Stimulated activated CD4-positive, alpha-beta T cell treated with anti-CD3 and anti-CD28 coated beads, Interleukin-12 subunit alpha, Interleukin-12 subunit beta, amount 100 ng/mL, for 4 hours (primary cell): ENCODE measurements at regions not wholly inside any gene's neighbourhood (a gene's known extent, or its start where the extent isn't known, plus 50 kb on each side); places are given as distances from the start of the nearest gene placed in this dataset.

Experiments
- DNase-seq: peaks from one replicate; pipeline ENCODE4 v3.0.0-alpha.2; 2020

DNA sequence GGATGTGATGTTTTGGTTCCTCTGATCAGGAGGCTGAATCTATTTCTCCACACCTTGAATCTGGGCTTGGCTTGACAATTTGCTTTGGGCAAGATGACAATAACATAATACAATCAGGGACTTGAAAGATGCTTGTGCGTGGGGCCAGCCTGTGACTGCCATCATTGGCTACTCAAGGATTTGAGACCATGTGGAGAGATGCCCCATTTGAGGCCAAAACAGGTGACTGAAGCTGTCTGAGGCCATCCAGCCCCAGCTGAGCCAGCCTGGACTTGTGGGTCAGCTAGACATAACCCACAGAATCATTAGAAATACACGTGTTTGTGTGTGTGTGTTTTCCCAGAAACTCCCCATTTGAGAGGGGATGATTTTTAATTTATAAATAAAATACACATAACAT lies 421.5 kb downstream of the PTPRU start:
- no peak for DNase-seq

DNA sequence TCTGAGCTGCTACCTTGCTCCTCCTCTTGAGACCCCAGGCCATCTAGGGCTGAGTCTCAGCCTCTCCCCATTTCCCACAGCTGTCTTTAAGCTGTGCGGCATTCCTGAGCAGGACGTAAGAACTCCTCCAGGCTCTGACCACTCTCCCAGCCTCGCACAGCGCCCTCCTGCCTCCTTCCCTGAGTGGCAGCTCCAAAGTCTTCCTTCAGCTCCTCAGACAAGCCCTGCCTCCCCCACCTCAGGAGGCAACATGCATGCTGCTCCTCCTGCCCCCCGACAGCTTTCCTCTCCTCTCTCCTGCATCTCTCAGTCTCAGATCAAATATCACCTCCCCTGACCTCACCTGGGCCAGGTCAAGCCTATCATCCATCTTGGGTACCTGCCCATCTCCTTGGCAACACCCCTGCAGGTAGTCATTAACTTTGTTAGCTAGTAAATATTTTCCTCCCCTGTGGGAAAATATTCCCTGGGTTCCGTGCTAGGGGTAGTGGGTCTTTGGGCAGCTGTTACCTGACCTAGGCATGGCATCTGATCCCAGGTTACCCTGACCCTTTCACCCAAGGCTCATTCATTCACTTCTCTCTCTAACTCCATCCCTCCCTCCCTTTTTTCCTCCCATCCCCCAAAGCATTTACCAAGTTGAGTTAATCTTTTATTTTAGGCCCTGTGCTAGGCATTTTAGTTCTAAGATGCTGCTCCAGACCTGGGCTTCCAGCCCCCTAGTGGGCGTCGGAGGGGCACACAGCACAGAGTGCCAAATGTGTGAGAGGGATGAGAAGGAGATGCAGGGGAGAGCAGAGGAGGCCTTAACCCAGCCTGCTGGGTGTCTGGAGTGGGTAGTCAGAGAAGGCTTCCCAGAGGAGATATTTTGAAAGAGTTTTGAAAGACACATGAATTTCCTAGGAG lies 419.9 kb downstream of the PTPRU start:
- DNase-seq: no peak

DNA sequence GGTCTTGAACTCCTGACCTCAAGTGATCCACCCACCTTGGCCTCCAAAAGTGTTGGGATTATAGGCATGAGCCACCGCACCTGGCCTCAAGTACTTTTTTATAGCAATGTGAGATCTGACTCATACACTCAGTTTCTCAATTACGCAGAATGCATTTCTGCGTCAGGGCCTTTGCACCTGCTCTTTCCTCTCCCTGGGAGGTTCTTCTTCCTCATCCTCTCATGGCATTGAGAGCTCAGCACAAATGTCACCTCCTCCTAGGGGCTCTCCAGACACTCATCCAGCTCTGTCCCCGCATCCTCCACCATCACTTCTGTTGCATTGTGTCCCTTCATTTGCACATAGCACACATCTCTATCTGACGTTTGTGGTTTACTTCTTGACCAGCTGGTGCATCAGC lies 418.8 kb downstream of the PTPRU start:
- DNase-seq: no peak

DNA sequence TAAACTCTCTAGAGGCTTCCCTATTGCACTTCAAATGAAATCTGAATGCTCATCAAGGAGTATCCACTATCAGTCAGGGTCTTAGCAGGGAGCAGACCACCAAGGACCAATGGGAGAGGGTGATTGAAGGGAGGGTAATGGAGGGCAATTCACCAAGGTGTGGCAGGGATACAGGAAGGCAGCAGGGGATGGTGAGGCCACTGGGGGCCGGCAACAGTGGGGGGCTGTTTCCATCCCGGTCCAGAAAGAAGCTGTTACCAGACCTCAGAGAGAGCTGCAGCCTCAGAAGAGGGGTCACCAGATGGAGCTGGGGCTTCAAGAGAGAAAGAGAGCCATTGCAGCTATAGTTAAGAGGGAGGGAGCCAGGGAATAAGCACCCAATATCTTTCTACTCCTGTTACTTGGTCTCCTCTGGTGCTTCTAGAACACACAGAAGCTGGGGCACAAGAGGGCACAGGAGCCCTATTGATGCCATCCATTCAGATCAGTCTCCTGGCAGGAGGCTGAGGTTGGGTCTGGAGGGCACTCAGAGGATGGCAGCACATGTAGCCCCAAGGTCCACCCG lies 417.6 kb downstream of the PTPRU start:
- DNase-seq: no peak

- DNase-seq: no peak
Observed at GRCh38 chr1:29653034-29653810, 416.9 kb downstream of the PTPRU start.

GRCh38 chr1:29651684-29652665 lies 415.7 kb downstream of the PTPRU start:
- no peak for DNase-seq

GRCh38 chr1:29651246-29651645 lies 414.9 kb downstream of the PTPRU start:
- DNase-seq: no peak

GRCh38 chr1:29650476-29650875 lies 414.2 kb downstream of the PTPRU start:
- no peak for DNase-seq

DNA sequence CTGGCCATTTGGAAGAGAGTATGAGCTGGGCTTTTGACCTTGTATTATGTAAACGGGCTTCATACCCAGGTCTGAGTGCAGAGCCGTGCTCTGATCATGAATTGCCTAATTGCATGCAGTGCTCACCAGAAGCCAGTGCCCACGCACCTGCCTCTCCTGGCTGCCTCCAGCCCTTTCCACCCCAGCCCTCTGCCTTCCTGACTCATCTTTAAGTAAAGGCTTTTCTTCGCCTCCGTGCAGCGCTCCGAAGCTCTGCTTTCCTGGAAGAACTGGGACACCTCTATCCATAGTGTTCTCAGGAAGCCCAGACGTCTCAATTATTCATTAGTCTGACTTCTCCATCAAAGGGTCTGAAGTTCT lies 413.7 kb downstream of the PTPRU start:
- no peak for DNase-seq

DNA sequence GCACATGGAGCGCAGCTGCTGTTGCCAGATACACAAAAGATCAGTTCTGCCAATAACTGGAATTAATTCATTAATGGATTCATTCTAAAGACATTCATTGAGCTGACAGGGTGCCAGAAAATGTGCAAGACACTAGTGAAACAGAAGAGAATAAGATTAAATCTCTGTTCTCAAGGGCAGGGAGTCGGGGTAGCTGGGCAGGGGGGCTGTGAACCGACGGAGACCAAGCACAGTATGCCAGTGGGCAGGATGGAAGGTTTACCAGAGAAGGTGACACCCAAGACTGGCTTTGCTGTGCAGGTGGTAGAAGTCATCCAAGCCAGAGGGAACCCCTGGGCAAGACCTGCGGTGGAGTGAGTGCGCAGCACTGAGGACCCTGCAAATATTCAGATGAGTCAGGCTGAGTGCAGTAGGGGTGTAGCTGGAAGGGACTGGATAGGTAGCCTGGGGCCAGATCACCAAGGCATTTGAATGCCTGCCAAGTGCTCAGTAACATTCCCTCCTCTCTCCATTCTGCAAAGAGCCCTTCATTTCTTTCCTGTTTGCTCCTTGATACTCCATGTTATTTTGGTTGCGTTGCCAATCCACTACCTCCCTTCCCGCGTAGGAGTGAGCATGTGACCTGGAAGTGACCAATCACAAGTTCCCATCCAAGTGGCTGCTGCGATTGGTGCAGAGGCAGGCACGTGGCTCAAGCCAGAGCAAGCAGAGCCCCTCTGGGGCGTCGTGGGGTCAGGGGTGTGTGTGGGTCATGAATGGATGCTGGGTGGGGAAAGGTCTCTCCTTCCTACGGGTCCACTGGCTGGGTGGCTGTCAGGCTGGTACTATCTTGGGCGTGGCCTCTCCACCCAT lies 413.1 kb downstream of the PTPRU start:
- DNase-seq: no peak

DNA sequence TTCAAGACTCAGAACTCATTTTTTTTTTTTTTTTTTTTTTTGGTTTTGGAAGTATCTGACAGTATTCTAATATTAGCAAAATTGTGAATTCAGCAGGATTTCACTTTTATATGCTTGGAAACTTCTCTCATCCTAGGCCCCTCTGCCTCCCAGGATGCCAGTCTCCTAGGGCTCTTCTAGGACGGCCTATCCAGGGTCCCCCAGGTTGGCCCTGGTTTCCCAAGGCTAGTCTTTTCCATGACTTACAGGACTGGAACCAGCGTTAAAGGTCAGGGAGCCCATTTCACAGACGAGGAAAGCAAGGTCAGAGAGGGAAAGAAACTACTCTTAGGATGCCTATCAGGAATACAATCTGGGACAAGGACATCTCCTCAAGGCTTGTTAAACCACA lies 412.5 kb downstream of the PTPRU start:
- no peak for DNase-seq

- no peak for DNase-seq
Observed at GRCh38 chr1:29648026-29648425, 411.7 kb downstream of the PTPRU start.

DNA sequence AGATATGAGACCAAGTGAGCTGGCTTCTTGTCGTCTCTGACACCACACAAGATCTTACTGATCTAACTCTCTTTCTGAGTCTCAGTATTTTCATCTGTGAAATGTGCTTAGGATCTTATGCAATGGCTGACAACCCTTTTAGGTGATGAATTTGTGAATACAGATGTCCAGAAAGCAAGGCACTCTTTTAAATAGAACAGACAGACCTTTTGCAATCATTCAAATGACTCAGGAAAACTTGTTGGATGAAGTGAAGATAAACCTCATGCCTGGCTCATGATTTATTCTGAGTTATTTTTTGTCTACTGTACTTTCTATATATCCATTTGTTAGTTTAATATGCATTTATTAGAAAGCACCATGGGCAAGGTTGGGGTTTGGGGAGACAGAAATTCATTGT lies 411.3 kb downstream of the PTPRU start:
- no peak for DNase-seq

- no peak for DNase-seq
Observed at GRCh38 chr1:29646161-29646775, 409.9 kb downstream of the PTPRU start.

GRCh38 chr1:29645586-29645985 lies 409.3 kb downstream of the PTPRU start:
- DNase-seq: no peak

- no peak for DNase-seq
Observed at GRCh38 chr1:29644812-29645211, 408.5 kb downstream of the PTPRU start.

DNA sequence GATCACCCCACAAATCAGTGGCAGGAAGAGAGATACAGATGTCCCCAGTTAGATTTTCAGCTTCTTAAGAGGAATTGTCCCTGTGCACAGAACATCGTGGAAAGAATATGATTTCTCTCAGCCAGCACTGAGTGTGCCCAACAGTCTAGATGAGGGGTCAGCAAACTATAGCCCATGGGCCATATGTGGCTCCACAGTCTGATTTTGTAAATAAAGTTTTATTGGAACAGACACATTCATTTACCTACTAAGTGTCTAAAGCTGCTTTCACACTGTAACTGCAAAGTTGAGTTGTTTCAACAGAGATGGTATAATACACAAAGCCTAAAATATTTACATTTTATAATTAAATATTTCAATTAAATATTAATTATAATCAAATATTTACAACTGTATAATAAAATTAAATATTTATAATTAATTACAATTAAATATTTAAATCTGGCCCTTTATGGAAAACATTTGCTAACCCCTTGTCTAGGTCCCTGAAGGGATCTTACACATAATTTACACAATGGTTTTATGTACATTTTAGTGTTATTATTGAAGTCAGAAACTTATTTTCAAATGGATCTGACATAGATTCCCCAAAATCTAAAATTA lies 407.6 kb downstream of the PTPRU start:
- DNase-seq: no peak

GRCh38 chr1:29643281-29643680 lies 407.0 kb downstream of the PTPRU start:
- no peak for DNase-seq

DNA sequence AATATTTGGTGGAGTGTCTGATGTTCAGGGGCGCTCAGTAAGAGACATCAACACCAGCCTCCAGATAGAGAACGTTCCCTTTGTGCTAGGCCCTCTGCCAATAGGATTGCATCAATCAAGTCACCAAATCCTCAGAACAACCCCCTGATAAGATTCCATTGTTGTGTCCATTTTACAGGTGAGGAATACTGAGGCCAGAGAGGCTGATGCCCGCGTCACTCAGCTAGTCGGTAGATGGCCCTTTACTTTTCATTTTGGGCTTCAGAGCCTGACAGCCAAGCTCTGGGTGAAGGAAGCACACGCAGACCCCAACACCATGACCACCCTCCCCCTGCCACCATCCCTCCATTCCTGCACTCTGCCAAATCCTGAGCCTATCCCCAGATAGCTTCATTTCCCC lies 406.2 kb downstream of the PTPRU start:
- DNase-seq: no peak

DNA sequence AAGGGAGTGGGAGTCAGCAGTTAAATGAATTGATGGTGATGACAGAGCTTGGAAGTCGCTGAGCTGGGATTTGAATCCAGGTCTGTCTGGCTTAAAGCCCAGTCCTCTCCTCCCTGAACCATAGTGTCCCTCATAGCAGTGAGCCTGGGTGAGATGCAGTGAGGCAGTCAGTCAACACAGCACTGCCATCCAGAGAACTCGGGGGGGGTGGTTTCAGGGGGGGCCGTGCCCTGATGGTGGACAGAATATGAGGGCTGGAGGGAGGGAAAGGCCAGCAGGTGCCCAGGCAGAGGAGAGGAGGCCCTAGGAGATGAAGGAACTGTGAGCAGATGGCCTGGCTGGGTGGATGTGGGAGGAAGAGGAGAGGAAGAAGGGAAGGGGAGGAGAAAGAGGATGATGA lies 405.6 kb downstream of the PTPRU start:
- no peak for DNase-seq

DNA sequence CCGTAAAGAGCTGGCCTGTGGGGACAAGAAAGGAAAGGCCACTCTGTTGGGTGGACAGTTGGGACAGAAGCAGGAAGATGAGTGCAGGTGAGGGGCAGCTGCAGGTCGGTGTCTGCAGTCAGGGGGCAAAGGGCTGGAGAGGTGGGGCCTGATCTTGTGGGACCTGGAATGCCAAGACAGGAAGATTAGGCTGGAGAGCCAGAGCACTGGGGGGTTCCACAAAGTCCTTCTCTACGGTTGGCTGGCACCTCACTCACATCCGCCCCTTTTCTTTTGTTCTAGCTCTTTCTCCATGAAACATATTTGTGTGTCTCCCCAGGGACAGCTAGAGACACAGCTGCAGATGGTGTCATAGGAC lies 404.1 kb downstream of the PTPRU start:
- DNase-seq: no peak
